NOMO-1 treated with dmso at 0.1 percent for 144 hours (cell line): ENCODE measurements at regions not wholly inside any gene's neighbourhood (a gene's known extent, or its start where the extent isn't known, plus 50 kb on each side); places are given as distances from the start of the nearest gene placed in this dataset.
"Not testable (repeated sequence)": the region's sequence is repeated elsewhere in the genome, so short reads cannot be mapped to it uniquely, and the experiment has no call there.

Experiments
- DNase-seq: peaks from one replicate; lab custom pipeline; 2025; ENCODE audit not compliant: unreplicated experiment; lab: John Stamatoyannopoulos, UW

DNA sequence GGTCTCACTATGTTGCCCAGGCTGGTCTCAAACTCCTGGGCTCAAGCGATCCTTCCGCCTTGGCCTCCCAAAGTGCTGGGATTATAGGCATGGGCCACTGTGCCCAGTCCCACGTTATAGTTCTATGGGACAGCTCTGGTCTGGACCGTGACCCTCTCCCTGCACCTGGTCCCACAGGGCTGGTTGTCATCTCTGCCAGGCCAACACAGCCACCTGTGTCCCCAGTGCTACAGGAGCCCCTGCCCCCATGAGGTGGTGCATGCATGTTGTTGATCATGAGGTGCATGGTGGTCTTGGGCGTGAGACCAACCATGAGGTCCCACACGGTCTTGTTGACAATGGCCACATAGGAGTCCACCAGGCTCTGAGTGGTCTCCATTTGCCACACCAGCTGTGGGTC is 51.0 kb upstream of the UBE2Q2 start:
- DNase-seq = not testable (repeated sequence)

DNA sequence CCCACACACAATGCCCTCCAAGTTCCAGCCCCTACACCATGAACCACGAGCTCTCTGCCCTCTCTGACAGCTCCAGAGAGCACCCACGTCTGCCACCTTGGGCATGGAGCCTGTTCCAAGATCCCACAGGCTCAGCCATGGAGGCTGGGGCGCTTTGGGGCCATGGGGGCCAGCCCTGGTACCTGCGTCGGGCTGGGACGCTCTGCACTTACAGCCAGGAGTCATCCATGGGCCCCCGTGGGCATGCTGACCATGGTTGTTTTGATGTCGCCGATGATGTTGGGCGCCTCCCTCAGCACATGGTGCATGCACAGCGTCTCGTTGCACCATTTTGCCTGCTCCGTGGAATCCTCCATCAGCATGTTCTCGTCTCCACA is 51.9 kb upstream of the UBE2Q2 start:
- no peak for DNase-seq

DNA sequence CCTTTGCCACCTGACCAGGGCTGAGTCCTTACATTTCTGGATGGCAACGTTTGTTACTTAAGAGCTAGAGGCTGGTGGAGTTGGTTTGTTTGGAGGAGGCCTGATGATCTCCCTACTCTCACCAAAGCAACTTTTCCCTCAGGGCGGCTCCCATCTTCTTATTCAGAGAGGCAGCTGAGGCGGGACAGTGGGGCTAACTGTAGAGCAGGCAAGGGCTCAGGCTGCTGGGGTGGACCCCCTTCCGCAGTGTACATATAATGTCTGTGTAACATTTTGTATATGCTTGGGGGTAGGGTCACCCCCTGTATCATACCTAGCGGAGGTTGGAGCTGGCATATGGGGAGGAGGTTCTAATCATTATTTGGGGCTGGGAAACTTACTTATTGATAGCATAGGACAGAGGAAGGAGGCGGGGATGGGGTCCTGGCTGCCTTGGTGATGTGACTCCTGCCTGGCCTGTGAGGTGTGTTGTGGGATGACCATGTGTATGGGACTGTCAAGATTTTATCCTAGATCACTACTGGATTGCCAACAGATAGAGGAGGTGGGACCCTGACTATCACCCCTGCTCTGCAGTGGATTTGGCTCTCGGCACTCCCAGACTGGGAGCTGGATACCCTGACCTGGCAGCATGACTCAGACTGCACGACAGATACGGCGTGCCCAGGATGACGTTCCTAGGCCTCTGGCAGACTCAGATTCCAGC is 52.5 kb upstream of the UBE2Q2 start:
- DNase-seq = no peak

DNA sequence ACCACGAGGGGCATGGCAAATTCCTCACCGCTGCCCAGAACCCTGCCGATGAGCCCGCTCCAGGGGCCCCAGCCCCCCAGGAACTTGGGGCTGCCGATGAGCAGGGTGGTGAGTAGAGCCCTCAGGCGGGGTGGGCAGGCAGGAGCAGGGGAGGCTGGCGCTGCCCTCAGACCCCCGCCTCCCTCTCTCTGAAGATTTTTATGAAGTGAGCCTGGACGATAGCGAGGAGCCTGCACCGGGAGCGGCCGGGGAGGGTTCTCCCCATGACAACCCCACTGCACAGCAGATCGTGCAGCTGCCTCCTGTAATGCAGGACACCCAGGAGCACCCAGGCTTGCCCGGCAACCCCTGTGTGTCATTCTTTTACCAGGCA is 56.7 kb upstream of the UBE2Q2 start:
- no peak for DNase-seq

DNA sequence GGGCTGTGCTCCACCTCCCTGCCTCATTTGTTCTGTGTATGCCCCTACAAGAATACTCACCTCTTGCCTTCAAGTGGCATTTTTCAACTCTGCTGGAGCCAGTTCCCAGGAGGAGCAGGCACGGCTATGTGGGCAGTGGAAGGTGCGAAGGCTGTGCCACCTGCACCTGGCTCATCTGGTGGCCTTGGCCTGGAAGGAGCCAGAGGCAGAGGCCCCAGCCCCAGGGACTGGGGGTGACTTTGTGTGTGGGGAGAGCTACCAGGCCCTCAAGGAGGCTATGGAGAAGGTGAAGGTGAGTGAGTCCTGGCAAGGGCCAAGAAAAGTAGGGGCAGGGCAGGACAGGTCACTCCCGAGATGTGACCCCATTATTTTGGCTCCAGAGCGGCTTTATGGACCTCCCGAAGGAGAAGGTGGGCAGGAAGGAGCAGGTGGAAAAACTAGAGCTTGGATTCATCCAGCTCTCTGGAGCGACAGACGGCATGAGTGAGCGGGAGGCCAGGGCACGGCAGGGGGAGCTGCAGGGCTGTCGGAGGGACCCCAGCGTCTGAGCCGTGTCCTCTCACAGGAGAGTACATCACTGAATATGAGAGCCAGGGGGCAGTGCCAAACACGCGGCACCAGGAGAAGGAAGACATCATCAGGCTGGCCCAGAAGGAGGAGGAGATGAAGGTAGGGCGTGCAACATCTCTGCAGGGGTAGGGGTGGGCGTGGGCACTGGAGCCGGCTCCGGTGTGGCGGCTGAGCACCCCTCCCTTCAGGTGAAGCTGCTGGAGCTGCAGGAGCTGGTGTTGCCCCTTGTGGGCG is 57.3 kb upstream of the UBE2Q2 start:
- no peak for DNase-seq

DNA sequence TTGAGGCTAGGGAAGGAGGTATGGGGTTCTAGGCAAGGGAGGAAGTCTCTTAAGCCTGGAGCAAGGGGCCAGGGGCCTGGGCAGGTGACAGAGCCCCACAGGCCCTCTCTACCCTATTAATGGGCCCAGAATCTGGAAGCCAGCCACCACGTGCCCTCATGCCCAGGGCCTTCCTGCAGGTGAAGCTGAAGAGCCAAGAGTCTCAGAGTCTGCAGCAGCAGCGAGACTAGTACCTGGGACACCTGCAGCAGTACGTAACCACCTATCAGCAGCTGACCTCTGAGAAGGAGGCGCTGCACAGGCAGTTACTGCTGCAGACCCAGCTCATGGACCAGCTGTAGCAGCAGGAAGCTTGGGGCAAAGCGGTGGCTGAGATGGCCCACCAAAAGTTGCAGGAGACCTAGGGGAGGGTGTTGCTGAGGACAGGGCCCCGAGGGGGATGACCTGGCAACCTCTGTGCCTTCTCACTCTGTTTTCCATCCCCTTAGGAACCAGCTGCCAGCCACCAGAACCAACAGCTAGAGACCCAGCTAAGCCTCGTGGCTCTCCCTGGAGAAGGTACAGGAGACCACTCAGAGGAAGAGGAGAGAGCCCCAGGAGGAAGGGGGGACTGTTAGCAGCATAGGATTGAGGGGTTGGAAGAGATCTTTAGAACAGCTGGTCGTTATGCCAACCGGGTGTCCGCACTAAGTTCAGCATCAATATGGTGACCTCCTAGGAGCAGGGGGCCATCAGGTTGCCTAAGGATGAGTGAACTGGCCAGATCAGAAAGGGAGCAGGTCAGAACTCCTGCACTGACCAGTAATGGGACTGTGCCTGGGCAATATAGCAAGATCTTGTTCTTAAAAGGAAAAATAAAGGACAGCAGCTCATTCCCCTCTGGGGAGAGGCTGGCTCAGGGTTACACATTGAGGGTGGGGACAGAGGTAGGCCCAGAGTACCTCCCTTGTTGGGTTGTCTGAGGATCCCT is 58.5 kb upstream of the UBE2Q2 start:
- not testable (repeated sequence) for DNase-seq

DNA sequence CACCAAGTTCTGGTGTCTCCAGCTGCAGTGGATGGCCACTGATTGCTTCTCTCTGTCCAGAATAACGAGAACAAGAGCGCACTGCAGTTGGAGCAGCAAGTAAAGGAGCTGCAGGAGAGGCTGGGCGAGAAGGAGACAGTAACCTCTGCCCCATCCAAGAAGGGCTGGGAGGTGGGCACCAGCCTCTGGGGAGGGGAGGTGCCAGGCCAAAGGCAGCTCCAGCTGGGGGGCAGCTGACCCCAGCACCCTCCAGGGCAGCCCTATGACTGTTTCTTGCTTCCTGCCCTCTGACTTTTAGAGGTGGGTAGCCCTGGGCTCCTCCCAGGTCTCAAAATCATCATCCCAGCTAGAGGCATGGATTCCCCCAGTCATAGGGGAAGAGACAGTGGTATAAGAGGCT is 59.7 kb upstream of the UBE2Q2 start:
- DNase-seq = not testable (repeated sequence)

DNA sequence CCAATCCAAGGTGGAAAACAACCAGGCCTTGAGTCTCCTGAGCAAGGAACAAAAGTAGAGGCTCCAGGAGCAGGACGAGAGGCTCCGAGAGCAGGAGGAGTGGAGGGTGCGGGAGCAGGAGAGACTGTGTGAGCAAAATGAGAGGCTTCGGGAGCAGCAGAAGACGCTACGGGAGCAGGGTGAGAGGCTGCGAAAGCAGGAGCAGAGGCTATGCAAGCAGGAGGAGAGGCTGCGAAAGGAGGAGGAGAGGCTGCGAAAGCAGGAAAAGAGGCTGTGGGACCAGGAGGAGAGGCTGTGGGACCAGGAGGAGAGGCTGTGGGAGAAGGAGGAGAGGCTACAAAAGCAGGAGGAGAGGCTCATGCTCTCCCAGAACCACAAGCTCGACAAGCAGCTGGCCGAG is 60.3 kb upstream of the UBE2Q2 start:
- DNase-seq = no peak

DNA sequence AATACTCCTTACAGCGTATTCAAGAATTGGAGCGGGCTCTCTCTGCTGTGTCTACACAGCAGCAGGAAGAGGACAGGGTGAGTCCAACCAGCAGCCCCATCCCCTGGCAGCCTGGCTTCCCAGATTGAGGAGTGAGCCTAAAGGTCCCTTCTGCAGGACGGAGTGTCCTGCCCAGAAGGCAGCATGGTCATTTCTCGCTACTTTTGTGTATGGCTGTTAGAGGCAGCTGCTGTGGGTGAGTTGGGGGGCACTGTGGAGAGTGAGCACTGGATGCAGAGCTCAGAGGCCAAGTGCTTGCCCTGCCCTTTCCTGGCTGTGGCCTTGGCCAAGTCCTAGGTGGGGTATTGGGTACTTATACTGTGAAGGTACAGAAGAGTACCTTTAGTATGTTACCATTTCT is 62.3 kb upstream of the UBE2Q2 start:
- DNase-seq = not testable (repeated sequence)

DNA sequence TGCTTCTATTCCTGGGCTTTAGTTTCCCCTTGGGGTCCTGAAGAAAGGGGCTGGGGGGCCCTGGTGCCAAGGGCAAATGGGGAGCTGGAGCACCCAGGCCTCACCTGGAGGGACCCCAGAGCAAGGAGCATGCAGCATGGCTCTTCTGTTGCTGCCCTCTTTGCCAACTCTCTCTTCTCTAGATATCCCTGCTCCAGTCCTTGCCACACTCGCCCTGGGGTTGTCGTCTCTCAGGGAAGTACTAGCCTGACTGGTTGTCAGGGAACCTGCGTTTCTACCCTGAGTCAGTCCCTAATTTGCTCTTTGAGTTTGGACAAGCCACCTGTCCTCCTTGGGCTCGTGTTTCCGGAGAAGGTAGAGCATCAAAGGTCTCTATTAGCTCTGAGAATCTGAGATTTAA is 63.7 kb upstream of the UBE2Q2 start:
- no peak for DNase-seq

DNA sequence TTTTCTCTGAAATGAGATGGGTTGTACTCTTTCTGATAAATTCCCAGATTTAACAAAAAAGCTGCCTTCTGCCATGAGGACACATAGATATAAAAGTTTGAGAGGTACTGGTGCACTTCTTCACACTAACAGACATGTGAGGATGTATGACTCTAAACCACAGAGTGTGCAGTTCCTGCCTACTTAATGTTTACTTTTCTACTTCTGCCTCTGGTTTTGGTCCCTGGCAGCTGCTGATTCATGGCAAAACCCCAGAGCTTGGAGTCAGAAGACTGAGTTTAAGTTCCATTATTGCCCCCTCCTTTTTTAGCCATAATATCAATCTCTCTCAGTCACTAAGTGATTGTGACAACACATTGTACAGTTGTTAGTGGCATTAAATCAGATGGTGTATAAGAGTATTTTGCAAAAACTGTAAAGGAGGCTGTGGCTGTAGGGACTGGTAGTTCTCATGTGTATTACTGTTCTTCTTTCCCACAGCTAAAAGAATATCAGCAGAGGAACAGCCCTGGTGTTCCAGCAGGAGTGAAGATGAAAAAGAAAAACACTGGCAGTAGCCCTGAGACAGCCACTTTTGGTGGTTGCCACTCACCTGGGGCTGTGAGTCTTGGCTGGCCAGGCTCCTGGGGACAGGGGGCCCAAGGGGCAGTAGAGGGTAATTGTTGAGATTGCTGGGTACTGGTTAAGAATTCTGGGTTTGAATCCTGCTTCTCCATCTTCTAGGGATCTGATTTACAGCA is 64.4 kb upstream of the CSPG4 start:
- DNase-seq = peak; percentile 4

DNA sequence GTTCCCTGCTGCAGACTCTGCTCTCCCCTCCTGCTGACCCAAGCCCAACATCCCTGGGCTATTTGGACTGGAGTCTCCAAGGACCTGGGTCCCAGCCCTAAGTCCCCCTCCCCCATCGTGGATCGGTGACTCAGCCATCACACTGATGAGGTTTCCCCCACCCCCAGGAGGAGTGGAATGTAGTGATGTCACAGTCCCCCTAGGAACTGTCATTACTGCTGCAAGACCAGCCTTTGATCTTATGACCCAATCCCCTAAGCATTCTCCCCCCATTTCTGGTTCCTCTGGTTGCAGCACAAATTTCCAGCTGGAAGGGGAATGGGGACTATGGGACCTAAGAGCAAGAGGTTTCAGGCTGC is 63.4 kb upstream of the CSPG4 start:
- no peak for DNase-seq

DNA sequence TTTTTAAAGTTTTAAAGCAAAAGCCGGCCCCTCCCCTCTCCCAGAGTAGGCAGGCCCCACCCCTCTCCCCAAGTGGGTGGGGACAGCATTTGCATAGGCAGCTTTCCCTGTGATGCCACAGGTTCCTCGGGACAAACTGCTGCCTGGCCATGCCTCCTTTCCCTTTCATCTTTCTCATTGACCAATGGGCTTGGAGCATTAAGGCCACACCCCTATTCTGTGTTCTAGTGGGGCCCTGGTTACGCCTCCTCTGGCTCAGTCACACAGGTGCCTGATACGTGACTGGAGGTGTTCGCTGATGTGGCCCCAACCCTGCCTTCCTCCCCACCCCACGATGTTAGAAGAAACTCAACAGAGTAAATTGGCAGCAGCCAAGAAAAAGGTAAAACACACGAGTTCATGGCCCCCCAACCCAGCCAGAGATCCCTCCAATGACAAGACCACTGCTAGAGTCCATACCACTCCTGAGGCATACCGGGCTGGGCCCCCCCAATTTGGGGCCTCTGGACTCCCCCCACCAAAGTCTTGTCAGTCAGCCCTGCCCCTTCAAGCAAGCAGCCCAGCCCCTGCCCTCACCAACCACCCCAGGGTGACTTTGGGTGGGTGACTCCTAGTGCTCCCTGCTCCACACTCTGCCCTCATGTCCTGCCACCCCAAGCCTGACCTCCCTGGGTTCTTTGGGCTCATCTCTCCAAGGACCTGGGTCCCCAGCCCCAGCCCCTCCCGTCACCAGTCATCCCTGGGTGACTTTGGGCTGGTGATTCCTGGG is 62.8 kb upstream of the CSPG4 start:
- no peak for DNase-seq

DNA sequence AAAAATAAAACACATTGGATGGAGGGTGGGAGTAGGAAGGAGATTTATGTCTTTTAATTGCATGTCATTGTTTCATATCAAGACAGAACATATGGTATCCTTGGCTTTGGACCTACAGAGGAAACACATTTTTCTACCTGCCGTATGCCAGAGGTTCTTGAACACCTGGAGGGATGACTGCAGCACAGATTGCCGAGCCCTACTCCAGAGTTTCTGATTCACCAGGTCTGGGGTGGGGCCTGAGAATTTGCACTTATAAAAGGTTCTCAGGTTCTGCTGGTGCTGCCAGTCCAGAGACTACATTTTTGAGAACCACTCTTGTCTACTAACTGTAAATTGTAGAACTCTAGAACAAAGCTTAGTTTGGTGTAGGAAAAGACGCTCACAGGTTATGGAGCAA is 61.3 kb upstream of the CSPG4 start:
- DNase-seq = not testable (repeated sequence)

DNA sequence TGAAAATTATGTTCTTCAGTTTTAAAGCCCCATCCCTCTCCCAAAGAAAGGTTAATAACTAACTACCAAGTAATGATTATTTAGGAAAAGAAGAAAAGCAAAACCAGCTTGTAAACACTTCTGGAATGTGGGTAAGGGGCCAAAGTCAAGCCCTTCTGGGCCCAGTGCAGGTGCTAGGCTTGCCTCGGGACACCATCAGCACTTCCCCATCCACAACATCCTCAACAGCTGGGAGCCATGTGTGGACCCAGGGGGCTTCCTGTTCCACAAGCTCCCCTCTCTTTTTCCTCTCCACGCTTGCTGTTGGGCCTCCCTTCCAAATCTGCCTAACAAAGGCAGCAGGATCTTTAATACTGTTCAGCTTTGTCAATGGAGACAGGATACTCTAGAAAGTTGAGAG is 58.4 kb upstream of the CSPG4 start:
- not testable (repeated sequence) for DNase-seq

DNA sequence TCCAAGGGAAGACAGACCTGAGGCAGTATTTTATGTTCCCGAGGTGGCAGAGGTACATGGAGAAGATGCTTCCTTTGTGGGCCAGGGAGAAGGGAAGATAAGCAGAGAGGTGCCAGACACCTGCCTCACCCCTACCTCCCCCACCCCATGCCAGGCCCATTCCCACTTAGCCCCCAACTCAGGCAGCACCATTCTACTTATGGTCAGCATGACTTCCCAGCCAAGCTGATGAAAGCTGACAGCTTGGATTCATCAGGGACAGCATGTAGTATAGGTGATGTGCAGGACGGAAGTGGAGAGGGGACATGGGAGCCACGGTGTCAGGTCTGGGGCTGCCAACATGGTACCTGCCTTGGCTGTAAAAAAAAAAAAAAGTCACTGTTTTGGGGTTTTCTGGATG is 57.5 kb upstream of the CSPG4 start:
- DNase-seq = no peak

DNA sequence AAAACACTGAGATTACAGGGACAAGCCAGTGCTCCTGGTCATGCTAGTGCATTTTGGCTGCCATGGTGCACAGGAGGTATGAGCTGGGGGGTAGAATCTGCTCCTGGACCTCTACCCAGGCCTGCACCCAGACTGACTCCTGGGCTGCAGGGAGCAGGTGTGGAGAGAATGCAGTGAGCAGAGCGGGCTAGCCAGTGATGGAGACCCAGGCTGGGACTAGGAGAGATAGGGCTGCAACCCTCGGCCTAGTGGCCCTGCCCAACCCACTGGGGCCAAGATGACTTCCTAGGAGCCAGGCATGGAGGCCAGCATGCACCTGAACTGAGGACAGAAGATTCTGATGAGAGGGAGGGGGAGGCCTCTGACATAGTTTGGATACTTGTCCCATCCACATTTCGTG is 55.9 kb upstream of the CSPG4 start:
- DNase-seq = not testable (repeated sequence)

DNA sequence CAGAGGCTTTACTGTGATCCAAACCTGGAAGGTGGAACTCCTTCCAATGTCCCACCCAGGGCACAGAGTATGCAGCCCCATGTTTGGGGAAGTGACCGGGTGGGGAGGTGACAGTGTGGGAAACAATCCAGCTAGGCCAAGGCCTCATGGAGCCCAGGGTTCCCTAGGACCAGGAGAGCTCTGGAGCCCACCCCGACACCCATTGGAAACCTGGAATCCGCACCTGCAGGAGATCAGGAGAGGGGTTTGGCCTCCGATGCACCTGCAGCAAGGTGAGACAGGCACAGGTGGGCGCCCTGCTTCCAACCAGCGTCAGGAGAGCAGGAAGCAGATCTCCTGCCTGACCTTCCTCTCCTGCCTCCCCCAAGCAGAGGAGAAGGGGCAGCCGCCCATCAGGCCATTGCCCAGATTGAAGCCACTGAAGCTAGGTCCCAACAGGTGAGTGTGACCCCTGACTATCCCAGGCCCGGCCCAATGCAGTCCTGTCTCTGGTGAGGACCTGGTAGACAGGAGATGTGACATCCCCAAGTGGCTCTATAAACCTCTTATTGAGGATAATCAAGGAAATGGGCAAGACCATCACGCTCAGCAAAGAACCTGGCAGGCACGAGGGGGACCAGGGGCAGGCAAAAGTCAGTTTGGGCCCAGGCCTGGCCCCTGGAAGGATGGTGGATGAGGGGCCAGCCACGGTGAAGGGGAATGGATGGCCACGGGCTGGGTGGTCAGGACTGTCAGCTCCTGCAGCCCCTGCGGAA is 53.1 kb upstream of the CSPG4 start:
- not testable (repeated sequence) for DNase-seq

DNA sequence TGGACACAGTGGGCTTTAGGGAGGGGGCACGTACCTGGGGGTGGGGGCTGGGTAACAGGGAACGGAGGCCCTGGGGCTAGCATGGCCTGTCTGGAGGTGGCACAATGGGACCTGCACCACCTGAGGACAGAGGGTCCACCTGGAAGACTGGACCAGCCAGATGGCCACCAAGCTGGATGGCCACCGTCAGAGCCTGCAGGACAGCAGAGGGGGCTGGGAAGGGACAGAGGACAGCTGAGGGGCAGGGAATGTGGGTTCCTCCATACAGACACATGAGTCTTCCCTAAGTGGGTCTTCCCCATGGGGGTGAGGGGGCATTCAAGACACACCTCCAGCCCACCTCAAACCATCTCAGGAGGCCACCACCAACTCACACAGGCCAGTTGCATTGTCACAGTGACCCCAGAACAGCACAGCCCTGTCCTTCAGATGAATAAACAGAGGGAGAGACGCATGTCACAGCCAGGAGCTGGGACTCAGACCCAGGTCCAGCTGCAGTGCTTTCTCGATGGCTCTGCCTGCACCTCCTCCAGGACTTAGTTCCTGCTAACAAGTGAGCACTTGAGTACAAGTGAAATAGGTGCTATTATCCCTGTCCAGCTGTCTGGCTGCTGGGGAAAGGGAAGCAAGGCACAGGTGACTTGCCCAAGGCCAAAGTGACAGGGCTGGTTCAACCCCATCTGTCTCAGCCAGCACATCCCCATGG is 52.4 kb upstream of the CSPG4 start:
- DNase-seq = not testable (repeated sequence)
